ENCODE measurements at regions not wholly inside any gene's neighbourhood (a gene's known extent, or its start where the extent isn't known, plus 50 kb on each side); places are given as distances from the start of the nearest gene placed in this dataset.

DNA sequence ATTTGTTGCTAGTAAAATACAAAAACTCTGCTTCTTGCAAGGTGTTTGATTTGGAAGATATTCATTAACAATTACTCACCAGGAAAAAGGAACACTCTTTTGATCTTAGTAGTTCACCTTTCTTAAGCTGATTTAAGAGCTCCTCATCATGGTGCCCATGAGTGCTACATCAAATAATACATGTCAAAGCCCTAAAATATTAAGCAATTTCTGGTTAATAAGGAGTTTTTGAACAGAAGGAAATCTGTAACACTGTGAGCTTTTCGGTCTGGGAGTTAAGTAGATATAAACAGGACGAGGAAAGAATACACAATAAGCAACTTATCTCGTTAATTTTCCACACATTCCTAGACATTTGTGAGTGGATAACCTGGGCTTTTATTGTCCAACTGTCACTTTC, 83.9 kb upstream of the DCBLD2 start:
- Histone ChIP-seq H3K27me3 (no peaks in the 10 kb centered on the region), H3K36me3 (no peaks in the 10 kb centered on the region), H3K4me3 (no peak overlapping the region), H3K27ac (no peak overlapping the region), H3K4me1 (no peaks in the 10 kb centered on the region), H3K9me3 (no peaks in the 10 kb centered on the region)
- no peak for TF ChIP-seq CTCF (IDR thresholded peaks at IDR 0.05)
- intact Hi-C loops (cut with DNase I; ENCODE audit: low total_unique reads), result no loop called here
- no peak for DNase-seq

GRCh38 chr3:98984024-98984423, 82.5 kb upstream of the DCBLD2 start:
- intact Hi-C loops (cut with DNase I; ENCODE audit: low total_unique reads), result no loop called here
- no peak for TF ChIP-seq CTCF (IDR thresholded peaks at IDR 0.05)
- no peaks in the 10 kb centered on the region for H3K4me1 ChIP-seq

GRCh38 chr3:98982351-98982750, 80.9 kb upstream of the DCBLD2 start:
- no peak for DNase-seq
- intact Hi-C loops (cut with DNase I; ENCODE audit: low total_unique reads), result no loop called here

More at GRCh38 chr3:98984024-98984423, 82.5 kb upstream of the DCBLD2 start:
- Histone ChIP-seq H3K4me3 (no peak overlapping the region), H3K36me3 (no peaks in the 10 kb centered on the region), H3K9me3 (no peaks in the 10 kb centered on the region), H3K27ac (no peak overlapping the region), H3K27me3 (no peaks in the 10 kb centered on the region)
- DNase-seq, result no peak

GRCh38 chr3:98980915-98981596, 79.6 kb upstream of the DCBLD2 start:
- no peak for DNase-seq

More at GRCh38 chr3:98982351-98982750, 80.9 kb upstream of the DCBLD2 start:
- TF ChIP-seq CTCF (IDR thresholded peaks at IDR 0.05), result no peak
- Histone ChIP-seq H3K9me3 (no peaks in the 10 kb centered on the region), H3K4me1 (no peaks in the 10 kb centered on the region), H3K27me3 (no peaks in the 10 kb centered on the region), H3K27ac (no peak overlapping the region), H3K36me3 (no peaks in the 10 kb centered on the region), H3K4me3 (no peak overlapping the region)

DNA sequence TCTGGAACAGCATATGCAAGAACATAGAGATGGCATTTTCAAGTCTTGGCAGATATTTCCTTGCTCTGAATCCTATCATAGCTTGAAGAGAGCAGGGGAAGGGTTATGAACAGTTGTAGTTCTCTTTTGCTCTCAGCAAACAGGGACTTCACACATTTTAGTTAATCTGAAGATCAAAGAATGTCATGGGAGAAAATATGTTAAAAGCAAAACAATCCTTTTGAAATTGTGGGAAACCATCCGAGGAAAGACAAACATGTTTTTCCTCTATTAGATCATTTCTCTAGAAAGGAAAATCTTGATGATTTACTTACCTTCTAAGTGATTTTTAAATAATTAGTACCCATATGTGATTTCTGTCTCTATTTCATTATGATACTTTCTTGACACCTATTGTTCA, 77.8 kb upstream of the DCBLD2 start:
- H3K27me3 ChIP-seq, result no peaks in the 10 kb centered on the region
- intact Hi-C loops (cut with DNase I; ENCODE audit: low total_unique reads), result loop anchor here (10.0 kb wide), 1 partner anchor 354 kb away; no protein-coding TSS in a partner anchor
- no peaks in the 10 kb centered on the region for H3K9me3 ChIP-seq
- no peak for DNase-seq
- H3K27ac ChIP-seq, result no peak overlapping the region
- no peak for TF ChIP-seq CTCF (IDR thresholded peaks at IDR 0.05)
- no peak overlapping the region for H3K4me3 ChIP-seq
- H3K36me3 ChIP-seq, result no peaks in the 10 kb centered on the region
- no peaks in the 10 kb centered on the region for H3K4me1 ChIP-seq

More at GRCh38 chr3:98980915-98981596, 79.6 kb upstream of the DCBLD2 start:
- no peaks in the 10 kb centered on the region for H3K27me3 ChIP-seq
- H3K27ac ChIP-seq, result no peak overlapping the region
- no peak for TF ChIP-seq CTCF (IDR thresholded peaks at IDR 0.05)
- H3K36me3 ChIP-seq, result no peaks in the 10 kb centered on the region
- H3K9me3 ChIP-seq, result no peaks in the 10 kb centered on the region
- intact Hi-C loops (cut with DNase I; ENCODE audit: low total_unique reads), result no loop called here
- no peaks in the 10 kb centered on the region for H3K4me1 ChIP-seq
- no peak overlapping the region for H3K4me3 ChIP-seq
